ENCODE measurements at regions not wholly inside any gene's neighbourhood (a gene's known extent, or its start where the extent isn't known, plus 50 kb on each side); places are given as distances from the start of the nearest gene placed in this dataset.

DNA sequence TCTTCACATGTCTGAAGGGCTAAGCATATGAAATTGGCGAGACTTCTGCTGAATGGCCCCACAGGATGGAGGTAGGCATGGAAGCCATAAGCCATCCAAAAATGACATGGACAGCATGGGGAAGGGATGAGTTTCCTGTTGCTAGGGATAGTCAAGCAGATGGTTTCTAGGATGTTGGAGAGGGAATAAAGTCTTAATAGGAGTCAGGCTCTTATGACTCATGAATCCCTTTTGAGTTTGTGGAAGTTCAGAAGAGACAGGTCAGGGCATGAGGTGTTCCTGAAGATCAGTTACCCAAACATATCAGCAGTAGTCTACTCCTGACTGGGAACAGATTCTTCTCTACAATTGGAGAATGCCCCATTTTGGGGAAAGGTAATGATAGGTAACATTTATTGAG is 243.9 kb downstream of the REEP3 start:
- CTCF ChIA-PET = interaction anchor here (1.4 kb wide), 1 partner anchor 599 kb away, joined by 4 read pairs; no protein-coding TSS in a partner anchor

DNA sequence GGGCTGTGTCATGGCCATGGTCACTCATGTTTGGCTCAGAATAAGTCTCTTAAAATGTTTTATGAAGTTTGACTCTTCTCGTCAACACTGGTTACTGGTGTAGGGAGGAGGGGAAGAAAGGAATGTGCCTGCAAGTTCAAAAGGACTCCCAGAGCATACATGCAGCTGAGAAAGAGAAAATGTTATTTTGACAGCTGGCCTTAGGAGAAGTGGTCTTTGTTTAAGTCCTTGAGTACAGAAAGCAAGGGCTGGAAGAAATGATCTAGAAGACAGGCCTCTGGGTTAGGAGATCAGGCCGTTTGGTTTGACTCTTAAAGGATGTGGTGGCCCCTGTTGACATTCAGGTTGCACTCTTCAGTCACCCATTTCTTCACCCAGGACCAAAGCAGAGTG is 245.5 kb downstream of the REEP3 start:
- 90% methylated on average over 2 of the region's 2 CpGs for WGBS (ENCODE audit: insufficient coverage)
- no peak for ATAC-seq (ENCODE audit: low read depth)
- Histone ChIP-seq H3K79me2 (ENCODE audit: control insufficient read depth, insufficient read depth, low read length) (no peaks in the 10 kb centered on the region), H4K20me1 (ENCODE audit: control insufficient read depth, insufficient read depth, low read length, poor library complexity, severe bottlenecking) (no peaks in the 10 kb centered on the region), H2AFZ (ENCODE audit: insufficient read depth, low read depth, low read length, poor library complexity, severe bottlenecking) (no peak overlapping the region), H3K9ac (ENCODE audit: low read length) (no peak overlapping the region), H3K4me1 (ENCODE audit: control insufficient read depth in 2 of 2, insufficient read depth in 2 of 2, low read length in 2 of 2) (no peaks in the 10 kb centered on the region), H3K4me2 (replicated peaks; ENCODE audit: low read depth, low read length, poor library complexity, severe bottlenecking) (no peak overlapping the region), H3K36me3 (replicated peaks in 1 of 2; ENCODE audit: control extremely low read depth in 1 of 2, control insufficient read depth in 1 of 2, extremely low read depth in 1 of 2, insufficient read depth in 2 of 2, low read length in 1 of 2) (no peaks in the 10 kb centered on the region), H3K27me3 (replicated peaks in 1 of 4; ENCODE audit: control extremely low read depth in 1 of 4, control insufficient read depth in 3 of 4, insufficient read depth in 4 of 4, low read length in 3 of 4) (no peaks in the 10 kb centered on the region), H3K27ac (ENCODE audit: low read length in 2 of 2) (no peak overlapping the region), H3K9me3 (ENCODE audit: control extremely low read depth in 1 of 3, control insufficient read depth in 2 of 3, insufficient read depth in 1 of 3, low read length in 2 of 3) (no peaks in the 10 kb centered on the region), H3K4me3 (ENCODE audit: control extremely low read depth in 1 of 5, extremely low read depth in 1 of 5, insufficient read depth in 1 of 5, low read depth in 2 of 5, low read length in 4 of 5) (no peak overlapping the region)
- Mint-ChIP-seq H3K27me3 (peaks cover 11% of the 10 kb centered on the region), H3K9me3 (ENCODE audit: insufficient read depth) (no peaks in the 10 kb centered on the region), H3K4me1 (no peaks in the 10 kb centered on the region), H3K27ac (no peak overlapping the region), H3K4me3 (no peak overlapping the region)
- POLR2A ChIA-PET = no interaction called here
- intact Hi-C loops (cut with micrococcal nuclease) = loop anchor here (1.0 kb wide), 1 partner anchor 600 kb away; no protein-coding TSS in a partner anchor
- no peak for DNase-seq
- CTCF ChIA-PET = interaction anchor here (2.2 kb wide), 1 partner anchor 600 kb away, joined by 11 read pairs; no protein-coding TSS in a partner anchor
- TF ChIP-seq, protein P1, sequence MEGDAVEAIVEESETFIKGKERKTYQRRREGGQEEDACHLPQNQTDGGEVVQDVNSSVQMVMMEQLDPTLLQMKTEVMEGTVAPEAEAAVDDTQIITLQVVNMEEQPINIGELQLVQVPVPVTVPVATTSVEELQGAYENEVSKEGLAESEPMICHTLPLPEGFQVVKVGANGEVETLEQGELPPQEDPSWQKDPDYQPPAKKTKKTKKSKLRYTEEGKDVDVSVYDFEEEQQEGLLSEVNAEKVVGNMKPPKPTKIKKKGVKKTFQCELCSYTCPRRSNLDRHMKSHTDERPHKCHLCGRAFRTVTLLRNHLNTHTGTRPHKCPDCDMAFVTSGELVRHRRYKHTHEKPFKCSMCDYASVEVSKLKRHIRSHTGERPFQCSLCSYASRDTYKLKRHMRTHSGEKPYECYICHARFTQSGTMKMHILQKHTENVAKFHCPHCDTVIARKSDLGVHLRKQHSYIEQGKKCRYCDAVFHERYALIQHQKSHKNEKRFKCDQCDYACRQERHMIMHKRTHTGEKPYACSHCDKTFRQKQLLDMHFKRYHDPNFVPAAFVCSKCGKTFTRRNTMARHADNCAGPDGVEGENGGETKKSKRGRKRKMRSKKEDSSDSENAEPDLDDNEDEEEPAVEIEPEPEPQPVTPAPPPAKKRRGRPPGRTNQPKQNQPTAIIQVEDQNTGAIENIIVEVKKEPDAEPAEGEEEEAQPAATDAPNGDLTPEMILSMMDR (IDR thresholded peaks at IDR 0.05) = no peak
- no peak for TF ChIP-seq EZH2 (IDR thresholded peaks at IDR 0.05; ENCODE audit: borderline replicate concordance, insufficient read depth, low read depth, low read length, poor library complexity, severe bottlenecking)

More for the DNA sequence above, 243.9 kb downstream of the REEP3 start:
- Histone ChIP-seq H3K4me1 (ENCODE audit: control insufficient read depth in 2 of 2, insufficient read depth in 2 of 2, low read length in 2 of 2) (no peaks in the 10 kb centered on the region), H2AFZ (ENCODE audit: insufficient read depth, low read depth, low read length, poor library complexity, severe bottlenecking) (no peak overlapping the region), H3K9ac (ENCODE audit: low read length) (no peak overlapping the region), H3K36me3 (replicated peaks in 1 of 2; ENCODE audit: control extremely low read depth in 1 of 2, control insufficient read depth in 1 of 2, extremely low read depth in 1 of 2, insufficient read depth in 2 of 2, low read length in 1 of 2) (no peaks in the 10 kb centered on the region), H3K27me3 (replicated peaks in 1 of 4; ENCODE audit: control extremely low read depth in 1 of 4, control insufficient read depth in 3 of 4, insufficient read depth in 4 of 4, low read length in 3 of 4) (no peaks in the 10 kb centered on the region), H3K4me3 (ENCODE audit: control extremely low read depth in 1 of 5, extremely low read depth in 1 of 5, insufficient read depth in 1 of 5, low read depth in 2 of 5, low read length in 4 of 5) (no peak overlapping the region), H3K27ac (ENCODE audit: low read length in 2 of 2) (no peak overlapping the region), H3K9me3 (ENCODE audit: control extremely low read depth in 1 of 3, control insufficient read depth in 2 of 3, insufficient read depth in 1 of 3, low read length in 2 of 3) (no peaks in the 10 kb centered on the region), H4K20me1 (ENCODE audit: control insufficient read depth, insufficient read depth, low read length, poor library complexity, severe bottlenecking) (no peaks in the 10 kb centered on the region), H3K4me2 (replicated peaks; ENCODE audit: low read depth, low read length, poor library complexity, severe bottlenecking) (no peak overlapping the region), H3K79me2 (ENCODE audit: control insufficient read depth, insufficient read depth, low read length) (no peaks in the 10 kb centered on the region)
- WGBS (ENCODE audit: insufficient coverage) = 100% methylated on average over 1 of the region's 1 CpG
- Mint-ChIP-seq H3K4me1 (no peaks in the 10 kb centered on the region), H3K4me3 (no peak overlapping the region), H3K27me3 (peaks cover 18% of the 10 kb centered on the region), H3K9me3 (ENCODE audit: insufficient read depth) (no peaks in the 10 kb centered on the region), H3K27ac (no peak overlapping the region)
- no peak for ATAC-seq (ENCODE audit: low read depth)
- POLR2A ChIA-PET = no interaction called here
- intact Hi-C loops (cut with micrococcal nuclease) = no loop called here
- TF ChIP-seq, protein P1 (IDR thresholded peaks at IDR 0.05) = no peak
- TF ChIP-seq EZH2 (IDR thresholded peaks at IDR 0.05; ENCODE audit: borderline replicate concordance, insufficient read depth, low read depth, low read length, poor library complexity, severe bottlenecking) = no peak
- no peak for DNase-seq

All from B cell (primary cell).